Activated gamma-delta T cell (primary cell): ENCODE measurements at regions not wholly inside any gene's neighbourhood (a gene's known extent, or its start where the extent isn't known, plus 50 kb on each side); places are given as distances from the start of the nearest gene placed in this dataset.
"Not testable (repeated sequence)": the region's sequence is repeated elsewhere in the genome, so short reads cannot be mapped to it uniquely, and the experiment has no call there.

Experiments
- DNase-seq: peaks from one replicate; lab custom pipeline; 2025; lab: John Stamatoyannopoulos, UW

DNA sequence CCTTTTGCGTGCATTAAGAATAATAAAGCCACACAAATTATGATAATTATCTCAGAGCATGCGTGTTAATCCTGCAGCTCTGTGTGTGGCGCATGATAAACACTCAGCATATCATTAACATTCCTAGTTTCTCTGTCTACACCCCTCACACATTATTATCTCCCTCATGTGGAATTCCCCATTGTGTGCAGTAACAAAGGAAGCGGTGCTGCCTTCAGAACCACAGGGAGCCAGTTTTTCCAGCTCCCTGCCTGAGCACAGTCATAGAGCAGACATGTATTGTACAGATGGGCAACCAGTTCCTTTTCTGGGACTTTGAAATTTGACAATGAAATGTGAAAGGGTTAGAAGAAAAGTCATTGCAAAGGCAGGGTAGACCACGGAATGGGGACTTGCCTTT lies 1365.5 kb upstream of the CDH9 start:
- DNase-seq = no peak

DNA sequence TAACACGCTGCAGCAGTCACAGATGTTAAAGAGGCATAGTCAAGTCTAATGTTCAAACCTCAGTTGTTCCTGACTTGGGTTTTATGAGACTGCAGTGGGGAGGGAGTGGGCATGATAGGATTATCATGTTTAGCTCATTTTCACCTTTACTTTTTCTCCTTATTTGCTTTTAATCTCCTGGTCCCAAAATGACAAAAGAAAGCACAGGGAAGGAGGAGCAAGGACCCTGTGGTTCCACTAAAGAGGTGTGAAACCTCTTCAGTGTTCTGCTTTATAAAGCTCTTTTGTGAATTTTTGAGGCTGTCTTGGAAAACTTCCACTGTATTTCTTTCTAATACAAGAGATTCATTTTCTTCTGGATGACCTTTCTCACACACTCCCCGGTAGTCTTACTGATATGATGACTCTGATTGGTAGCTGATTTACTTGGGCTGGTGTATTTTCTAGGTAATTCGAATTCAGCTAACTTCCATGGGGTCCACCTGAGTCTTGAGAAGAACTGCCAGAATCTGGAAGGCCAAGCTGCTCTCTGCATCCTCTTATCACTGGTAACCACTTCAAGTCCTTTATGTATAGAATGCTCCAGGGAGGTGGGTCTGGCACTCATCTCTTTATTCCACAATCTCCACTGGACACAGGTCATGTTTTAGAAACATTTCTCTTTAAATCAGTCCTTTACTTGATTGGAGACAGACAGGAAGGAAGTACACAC lies 1364.4 kb upstream of the CDH9 start:
- DNase-seq = no peak

DNA sequence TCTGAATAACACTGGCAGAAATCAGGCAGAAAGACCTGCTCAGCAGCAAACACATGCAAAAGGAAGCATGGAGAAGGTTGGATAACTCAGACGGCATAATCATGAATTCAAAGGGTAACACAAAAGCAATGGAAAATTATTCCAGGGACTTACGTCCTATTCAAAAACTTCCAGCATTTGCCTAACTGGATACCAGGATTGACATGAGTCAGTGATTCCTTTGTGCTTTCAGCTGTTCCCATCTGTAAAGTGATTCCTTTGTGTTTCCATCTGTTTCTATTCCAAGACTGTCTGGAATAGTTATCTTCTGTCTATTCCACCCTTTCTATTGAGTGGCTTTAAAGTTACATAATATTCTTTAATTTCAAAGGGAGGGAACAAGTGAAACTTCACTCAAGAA lies 1361.7 kb upstream of the CDH9 start:
- no peak for DNase-seq

DNA sequence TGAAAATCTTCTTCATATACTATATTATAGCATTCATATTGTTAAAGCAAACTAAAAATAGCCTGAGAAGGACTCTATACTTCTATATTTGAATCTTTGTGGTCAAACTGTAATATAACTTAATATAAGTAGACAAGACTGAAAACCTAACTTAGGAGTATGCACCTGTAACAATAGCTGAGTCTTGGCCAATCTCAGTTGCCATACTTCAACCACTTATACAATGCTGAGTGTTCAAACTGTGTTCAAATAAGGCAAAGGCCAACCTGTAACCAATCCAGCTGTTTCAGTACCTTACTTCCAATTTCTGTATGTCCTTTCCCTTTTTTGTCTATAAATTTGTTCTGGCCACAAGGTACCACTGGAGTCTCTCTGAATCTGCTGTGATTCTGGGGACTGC lies 1360.8 kb upstream of the CDH9 start:
- no peak for DNase-seq

DNA sequence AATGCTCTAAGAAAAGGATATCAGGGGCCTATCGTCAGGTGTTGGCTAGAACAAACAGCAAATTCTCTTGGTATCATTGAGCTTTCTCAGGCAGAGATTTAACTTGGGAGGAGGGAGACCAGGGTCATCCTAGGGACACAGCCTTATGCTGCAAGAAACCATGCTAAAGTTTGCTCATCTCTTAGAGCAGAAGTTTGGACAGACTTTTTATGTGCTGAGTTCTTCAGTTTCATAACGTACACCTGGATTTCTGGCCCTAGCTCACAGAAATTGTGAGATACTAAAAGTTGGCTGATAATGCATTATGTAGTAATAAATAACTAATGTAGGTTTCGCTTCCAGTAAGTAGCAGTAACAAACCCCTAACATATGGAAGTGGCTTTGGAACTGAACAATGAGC lies 1359.8 kb upstream of the CDH9 start:
- no peak for DNase-seq

DNA sequence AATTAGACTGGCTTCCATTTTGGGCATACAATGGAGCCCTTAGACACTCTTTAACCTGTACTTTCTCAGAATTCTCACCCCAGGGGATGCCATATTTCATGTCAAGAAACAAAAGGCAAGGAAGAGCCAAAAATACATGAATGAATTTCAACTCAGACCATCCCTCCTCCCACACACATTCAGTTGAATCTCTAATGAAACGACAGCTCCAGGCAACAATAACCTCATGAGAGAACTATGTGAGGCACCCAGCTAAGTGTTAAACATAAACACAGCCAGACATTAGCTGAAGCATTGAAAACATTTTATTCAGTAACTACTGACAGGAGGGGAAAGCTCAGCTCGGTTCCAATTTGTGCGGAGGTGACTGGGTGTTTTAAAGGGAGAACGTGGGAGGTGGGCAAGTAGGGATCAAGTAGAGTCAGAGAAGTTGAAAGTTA lies 1359.1 kb upstream of the CDH9 start:
- DNase-seq = no peak

DNA sequence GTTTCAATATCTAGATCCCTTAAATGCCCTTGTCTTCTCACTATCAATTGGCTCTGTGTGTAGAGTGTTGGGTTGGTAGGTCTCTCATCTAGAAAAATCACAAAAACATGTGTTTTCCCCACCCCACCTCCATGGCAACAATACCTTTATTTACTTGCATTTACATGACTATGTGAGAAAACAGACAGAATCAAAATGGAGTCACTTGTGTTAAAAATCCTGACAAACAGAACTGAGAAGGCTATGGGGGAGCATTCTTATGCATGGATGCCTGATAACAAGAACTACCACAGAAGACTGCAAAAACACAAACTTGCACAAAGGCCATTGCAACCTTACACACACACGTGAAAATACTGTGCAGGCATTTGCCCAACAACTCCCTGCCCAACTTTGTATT lies 1352.9 kb upstream of the CDH9 start:
- no peak for DNase-seq

DNA sequence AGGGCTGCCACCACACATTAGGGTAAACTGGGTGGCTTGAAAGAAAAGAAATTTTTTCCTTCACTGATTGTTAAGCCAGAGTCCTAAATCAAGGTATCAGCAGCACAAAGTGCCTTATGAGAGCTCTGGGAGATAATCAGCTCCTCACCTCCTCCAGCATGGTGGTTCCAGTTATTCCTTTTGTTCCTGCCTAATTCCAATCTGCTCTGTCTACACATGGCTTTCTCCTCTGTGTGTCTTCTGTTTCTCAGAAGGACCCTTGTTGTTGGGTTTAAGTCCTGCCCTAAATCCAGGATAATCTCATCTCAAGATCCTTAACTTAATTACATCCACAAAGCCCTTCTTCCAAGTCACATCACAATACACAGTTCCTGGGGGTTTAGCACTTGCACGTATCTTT lies 1352.0 kb upstream of the CDH9 start:
- DNase-seq = no peak

DNA sequence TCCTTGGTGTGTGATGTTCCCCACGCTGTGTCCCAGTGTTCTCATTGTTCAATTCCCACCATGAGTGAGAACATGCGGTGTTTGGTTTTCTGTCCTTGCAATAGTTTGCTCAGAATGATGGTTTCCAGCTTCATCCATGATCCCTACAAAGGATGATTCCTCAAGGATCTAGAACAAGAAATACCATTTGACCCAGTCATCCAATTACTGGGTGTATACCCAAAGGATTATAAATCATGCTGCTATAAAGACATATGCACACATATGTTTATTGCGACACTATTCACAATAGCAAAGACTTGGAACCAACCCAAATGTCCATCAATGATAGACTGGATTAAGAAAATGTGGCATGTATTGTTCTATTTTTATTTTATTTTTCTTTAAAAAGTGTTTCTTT lies 1351.3 kb upstream of the CDH9 start:
- not testable (repeated sequence) for DNase-seq

DNA sequence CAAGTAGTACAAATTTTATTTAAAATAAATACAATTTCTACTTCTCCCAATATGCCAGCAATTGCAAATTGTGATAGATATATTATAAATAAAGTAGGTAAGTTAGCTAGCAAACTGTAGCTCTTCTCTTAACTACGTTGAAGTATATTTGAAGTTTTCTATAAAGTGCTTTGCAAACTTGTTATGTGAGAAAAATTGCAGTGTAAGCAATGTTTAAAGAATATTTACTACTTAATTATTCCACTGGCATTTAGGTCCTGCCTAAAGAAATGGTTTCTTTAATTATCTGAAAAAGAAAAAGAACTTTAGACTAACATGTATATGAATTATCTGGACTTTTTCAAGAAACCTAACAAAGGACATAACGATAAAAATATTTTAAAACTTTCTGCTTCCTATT lies 1350.0 kb upstream of the CDH9 start:
- no peak for DNase-seq

DNA sequence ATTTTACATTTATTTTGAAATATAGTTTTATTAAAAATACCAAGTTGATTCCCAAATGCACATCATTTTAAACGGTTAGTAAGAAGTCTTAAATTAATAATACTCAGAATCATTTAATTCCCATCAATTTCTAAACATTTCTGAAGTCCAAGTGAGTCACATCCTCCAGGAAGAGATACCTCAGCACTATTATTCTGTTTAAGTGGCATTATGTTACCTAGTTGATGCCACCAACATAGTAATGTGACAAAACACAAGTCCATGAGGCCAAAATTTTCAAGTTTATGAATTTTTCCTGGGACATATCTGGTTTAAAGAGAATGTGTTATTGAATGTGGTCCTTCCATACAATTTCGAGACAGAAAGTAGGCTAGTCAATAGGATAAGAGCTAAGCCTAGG lies 1348.3 kb upstream of the CDH9 start:
- no peak for DNase-seq

DNA sequence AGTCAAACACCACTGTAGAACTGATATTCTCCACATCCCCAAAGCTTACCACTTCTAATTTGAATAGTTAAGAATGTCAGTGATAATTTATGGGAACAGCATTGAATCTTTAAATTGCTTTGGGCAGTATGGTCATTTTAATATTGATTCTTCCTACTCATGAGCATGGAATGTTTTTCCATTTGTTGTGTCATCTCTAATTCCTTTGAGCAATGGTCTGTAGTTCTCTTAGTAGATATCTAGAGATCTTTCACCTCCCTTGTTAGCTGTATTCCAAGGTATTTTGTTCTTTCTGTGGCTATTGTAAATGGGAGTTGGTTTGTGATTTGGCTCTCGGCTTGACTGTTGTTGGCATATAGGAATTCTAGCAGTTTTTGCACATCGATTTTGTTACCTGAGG lies 1341.8 kb upstream of the CDH9 start:
- no peak for DNase-seq

DNA sequence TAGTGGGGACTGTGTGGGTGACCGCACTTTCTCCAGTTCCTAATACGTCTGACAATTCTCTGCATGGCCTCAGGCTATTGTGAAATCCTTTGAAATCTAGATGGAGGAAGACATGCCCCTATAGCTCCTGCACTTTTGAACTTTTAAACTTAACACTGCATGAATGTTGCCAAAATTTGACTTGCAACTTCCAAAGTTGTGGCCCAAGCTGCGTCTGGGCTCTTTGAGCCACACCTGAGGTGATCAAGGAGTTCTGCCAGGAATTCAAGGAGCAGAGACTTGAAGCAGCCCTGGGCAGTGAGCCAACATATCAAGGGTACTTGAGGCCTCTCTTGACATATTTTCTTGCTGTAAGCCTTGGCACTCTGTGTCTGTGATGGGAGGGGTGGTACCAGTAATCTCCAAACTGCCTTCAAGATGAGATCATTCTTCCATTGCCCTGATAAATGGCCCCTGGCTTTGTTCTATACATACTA lies 1336.1 kb upstream of the CDH9 start:
- DNase-seq = no peak

DNA sequence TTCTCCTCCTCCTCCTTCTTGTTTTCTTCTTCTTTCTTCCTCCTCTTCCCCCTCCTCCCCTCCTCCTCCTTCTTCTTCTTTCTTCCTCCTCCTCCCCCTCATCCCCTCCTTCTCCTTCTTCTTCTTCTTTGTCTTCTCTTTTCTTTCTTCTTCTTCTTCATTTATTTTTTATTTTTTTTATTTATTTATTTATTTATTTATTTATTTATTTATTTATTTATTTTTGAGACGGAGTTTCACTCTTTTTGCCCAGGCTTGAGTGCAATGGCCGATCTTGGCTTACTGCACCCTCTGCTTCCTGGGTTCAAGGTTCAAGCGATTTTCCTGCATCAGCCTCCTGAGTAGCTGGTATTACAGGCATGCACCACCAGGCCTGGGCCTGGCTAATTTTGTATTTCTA lies 1332.5 kb upstream of the CDH9 start:
- DNase-seq = no peak

DNA sequence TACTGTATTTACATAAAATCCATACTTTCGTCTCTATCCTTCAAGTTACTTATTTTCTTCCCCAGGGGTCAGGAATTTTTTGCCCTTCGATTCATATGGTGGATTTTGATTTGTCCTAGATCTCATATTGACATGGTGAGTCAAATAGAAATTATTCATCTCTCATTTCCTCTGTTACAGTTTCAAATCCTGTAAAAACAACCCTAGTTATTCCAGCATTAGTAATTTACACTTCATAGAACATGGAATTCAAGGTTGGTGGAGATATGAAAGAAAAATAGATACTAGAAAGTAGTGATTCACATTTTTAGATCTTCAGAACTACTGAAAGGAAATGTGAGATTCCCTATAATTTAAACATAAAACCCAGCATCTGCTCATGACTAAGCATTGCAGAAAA lies 1331.0 kb upstream of the CDH9 start:
- no peak for DNase-seq

DNA sequence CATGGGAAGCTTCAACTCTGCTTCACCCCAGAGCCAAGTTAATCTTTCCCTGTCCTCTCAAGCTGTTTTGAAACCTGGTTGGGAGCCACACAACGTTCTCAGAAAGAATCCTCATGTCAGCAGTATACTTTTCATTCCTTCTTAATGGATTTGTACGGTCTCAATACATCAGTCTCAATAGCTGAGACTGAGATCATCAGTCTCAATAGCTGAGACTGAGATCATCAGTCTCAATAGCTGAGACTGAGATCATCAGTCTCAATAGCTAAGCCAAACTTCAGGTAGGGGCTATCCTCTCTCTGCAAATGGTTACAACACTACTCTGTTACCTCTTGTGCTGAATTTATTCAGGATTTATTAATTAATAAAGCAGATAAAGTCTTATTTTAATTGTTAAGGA lies 1317.4 kb upstream of the CDH9 start:
- DNase-seq = no peak

DNA sequence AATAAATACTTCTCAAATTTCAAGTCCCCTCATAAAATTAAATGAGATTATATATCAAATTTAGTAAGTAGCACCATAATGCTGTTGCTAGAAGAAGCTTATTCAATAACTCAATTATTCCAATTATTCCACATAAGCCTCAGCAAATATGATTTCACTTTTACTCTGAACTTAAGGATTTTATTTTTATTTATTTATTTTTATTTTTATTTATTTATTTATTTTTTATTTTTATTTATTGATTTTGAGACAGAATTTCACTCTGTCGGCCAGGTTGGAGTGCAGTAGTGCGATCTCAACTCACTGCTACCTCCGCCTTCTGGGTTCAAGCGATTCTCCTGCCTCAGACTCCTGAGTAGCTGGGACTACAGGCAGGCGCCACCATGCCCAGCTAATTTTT lies 1308.3 kb upstream of the CDH9 start:
- DNase-seq = no peak

DNA sequence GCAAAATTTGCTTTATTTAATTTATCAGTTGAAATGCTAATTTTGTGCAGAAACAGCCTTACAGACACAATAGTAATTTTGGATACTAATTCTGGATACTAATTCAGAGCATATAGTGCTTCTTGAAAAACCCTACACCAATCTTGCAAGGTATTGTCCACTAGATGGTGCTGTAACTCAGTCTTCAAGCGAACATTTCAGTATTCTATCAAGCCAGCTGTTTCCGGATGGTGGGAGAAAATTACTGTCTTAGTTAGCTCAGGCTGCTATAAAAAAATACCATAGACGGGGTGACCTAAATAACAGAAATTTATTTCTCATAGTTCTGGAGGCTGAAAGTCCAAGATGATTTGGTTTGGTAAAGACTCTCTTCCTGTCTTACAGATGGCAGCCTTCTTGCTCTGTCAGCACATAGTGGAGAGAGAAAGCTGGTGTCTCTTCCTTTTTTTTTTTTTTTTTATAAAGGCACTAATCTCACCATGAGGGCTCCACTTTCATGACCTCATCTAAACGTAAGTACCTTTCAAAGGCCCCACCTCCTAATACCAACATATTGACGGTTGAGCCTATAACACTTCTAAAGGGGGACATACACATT lies 1306.5 kb upstream of the CDH9 start:
- DNase-seq = no peak

DNA sequence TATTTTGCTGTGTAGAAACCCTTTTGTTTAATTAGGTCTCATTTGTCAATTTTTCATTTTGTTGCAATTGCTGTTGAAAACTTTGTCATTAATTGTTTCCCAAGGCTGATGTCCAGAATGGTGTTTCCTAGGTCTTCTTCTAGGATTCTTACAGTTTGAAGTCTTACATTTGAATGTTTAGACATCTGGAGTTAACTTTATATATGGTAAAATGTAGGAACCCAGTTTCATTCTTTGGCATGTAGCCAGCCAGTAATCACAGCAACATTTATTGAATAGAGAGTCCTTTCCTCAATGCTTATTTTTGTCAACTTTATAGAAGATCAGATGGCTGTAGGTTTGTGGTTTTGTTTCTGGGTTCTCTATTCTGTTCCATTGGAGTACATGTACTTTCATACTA lies 1290.8 kb upstream of the CDH9 start:
- no peak for DNase-seq

DNA sequence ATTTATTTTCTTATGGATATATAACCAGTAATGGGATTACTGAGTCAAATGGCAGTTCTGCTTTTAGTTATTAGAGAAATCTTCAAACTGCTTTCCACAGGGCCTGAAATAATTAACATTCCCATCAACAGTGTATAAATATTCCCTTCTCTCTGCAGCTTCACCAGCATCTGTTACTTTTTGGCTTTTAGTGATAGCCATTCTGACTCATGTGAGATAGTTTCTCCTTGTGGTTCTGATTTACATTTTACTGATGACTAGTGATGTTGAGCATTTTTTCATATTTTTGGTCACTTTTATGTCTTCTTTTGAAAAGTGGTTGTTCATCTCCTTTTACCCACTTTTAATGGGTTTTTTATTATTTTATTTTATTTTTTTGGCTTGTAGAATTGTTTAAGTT lies 1290.3 kb upstream of the CDH9 start:
- no peak for DNase-seq

DNA sequence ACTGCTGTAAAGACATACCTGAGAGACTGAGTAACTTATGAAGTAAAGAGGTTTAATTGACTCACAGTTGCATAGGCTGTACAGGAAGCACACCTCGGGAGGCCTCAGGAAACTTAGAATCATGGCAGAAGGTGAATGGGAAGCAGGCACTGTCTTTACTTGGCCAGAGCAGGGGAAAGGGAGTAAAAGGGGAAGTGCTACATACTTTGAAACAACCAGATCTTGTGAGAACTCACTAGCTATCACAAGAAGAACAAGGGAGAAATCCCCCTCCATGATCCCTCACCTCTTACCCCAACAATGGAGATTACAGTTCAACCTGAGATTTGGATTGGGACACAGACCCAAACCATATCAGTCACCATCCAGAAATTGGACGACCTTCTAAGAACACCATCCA lies 1285.8 kb upstream of the CDH9 start:
- DNase-seq = no peak

DNA sequence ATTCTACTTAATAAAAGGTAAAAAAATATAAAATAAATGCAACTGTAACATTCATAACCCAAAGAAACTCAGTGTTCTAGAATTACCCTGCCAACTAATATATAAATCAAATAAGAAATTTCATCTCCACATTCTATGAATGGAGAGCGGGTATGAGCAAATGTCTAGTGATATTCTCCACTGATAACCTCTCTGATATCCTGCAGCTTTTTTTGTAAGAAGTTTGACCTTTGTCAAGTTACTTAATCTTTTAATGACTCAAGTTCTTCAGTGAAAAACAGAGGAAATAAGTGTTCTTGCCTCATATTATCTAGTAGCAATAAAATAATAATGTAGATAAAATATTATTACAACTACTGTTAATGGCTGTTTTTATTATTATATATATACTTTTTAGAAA lies 1275.6 kb upstream of the CDH9 start:
- DNase-seq = no peak

DNA sequence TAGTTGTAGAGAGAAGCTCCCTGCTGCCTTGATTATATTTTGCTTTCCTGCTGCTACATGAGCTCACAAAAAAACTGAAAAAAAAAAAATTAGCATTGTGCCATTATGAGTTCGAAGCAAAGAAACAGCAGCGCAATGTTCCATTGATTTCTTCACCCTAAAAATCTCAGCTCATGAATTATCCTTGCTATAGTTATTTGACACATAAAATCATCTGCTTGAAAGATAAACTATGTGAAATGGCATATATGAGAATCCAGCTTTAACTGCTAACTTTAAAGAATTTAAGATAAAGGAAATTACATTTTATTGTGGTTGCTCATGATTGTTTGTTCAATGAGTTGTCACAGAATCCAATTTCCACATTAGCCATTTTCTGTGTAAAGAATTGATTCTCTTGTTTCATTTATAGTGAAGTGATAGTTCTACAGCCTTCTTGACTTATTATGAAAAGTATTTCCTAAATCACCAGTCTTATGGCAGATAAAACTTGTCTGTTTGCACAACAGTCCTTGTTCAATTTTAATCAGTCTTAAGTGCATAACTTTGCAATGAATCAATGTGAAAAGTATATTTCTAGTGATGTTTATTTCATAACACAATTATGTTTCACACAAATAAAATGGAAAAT lies 1275.0 kb upstream of the CDH9 start:
- no peak for DNase-seq

DNA sequence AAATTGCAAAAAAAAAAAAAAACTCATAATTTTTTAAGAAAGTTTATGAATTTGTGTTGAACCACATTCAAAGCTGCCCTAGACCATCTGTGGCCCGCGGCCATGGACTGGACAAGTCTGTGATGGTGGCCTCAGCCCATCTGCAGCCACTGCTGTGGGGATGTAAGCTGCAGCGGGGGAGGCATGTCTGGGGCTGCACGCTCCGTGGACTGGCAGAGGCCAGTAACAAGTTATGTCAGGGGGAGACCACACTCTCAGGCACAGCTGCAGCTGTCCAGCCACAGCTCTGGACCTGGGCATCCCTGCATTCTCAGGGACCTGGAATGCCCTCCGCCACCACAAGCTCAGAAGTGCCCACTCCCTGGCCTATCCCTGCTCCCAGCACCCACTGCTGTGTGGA lies 1272.3 kb upstream of the CDH9 start:
- DNase-seq = no peak
